Keratinocyte (primary cell): ENCODE measurements at regions not wholly inside any gene's neighbourhood (a gene's known extent, or its start where the extent isn't known, plus 50 kb on each side); places are given as distances from the start of the nearest gene placed in this dataset.

Experiments used
- DNase-seq: peaks from one replicate; pipeline ENCODE4 v3.0.0-alpha.2; 2011; ENCODE audit warnings: low read depth, missing footprints, low spot score
- FAIRE-seq: peaks from 2 replicates; lab custom pipeline; 2011; peaks lifted over from hg19 to GRCh38; lab: Jason Lieb, UNC
- H2AFZ ChIP-seq: 2 replicates; pipeline ENCODE4 v1.6.0; 2012; ENCODE audit warnings: low read length, control low read depth, inconsistent platforms; ENCODE audit not compliant: control insufficient read depth
- H3K27ac ChIP-seq: 2 replicates; pipeline ENCODE4 v1.5.1; 2011; ENCODE audit warnings: low read length; ENCODE audit not compliant: control insufficient read depth, insufficient read depth
- H3K27me3 ChIP-seq: 3 replicates; pipeline ENCODE4 v1.6.0; 2011; ENCODE audit warnings: low read length; ENCODE audit not compliant: control insufficient read depth, insufficient read depth; ENCODE audit errors: extremely low read depth
- H3K36me3 ChIP-seq, 2 experiments: 2 replicates in 1 of 2; 3 replicates in 1 of 2; pipeline ENCODE4 v1.5.1; 2011; ENCODE audit warnings: low read length in 2 of 2, mild to moderate bottlenecking in 1 of 2; ENCODE audit not compliant: control insufficient read depth in 2 of 2, insufficient read depth in 2 of 2; ENCODE audit errors: extremely low read depth in 1 of 2
- H3K4me1 ChIP-seq: 3 replicates; pipeline ENCODE4 v1.5.1; 2011; ENCODE audit warnings: low read length; ENCODE audit not compliant: control insufficient read depth, insufficient read depth; ENCODE audit errors: extremely low read depth
- H3K4me2 ChIP-seq: 3 replicates; pipeline ENCODE4 v1.6.0; 2011; ENCODE audit warnings: low read depth, low read length; ENCODE audit not compliant: control insufficient read depth, insufficient read depth; ENCODE audit errors: extremely low read depth
- H3K4me3 ChIP-seq, 3 experiments: fragments of 200-600 bp in 1 of 3; sonication (generic) in 1 of 3; 2 replicates in 2 of 3; 3 replicates in 1 of 3; pipeline ENCODE4 v1.5.1; 2011 to 2016; ENCODE audit warnings: low read length in 3 of 3, mild to moderate bottlenecking in 3 of 3, control low read depth in 2 of 3, inconsistent platforms in 1 of 3, low read depth in 1 of 3, mixed read lengths in 1 of 3, mixed run types in 1 of 3, moderate library complexity in 1 of 3; ENCODE audit not compliant: control insufficient read depth in 2 of 3, insufficient read depth in 2 of 3; ENCODE audit errors: extremely low read depth in 1 of 3
- H3K79me2 ChIP-seq: 2 replicates; pipeline ENCODE4 v1.6.0; 2012; ENCODE audit warnings: low read length; ENCODE audit not compliant: control insufficient read depth, insufficient read depth
- H3K9ac ChIP-seq: 3 replicates; pipeline ENCODE4 v1.6.0; 2011; ENCODE audit warnings: low read length; ENCODE audit not compliant: control insufficient read depth, insufficient read depth; ENCODE audit errors: extremely low read depth
- H3K9me1 ChIP-seq: 3 replicates; pipeline ENCODE4 v1.6.0; 2011; ENCODE audit warnings: low read length; ENCODE audit not compliant: control insufficient read depth, insufficient read depth; ENCODE audit errors: extremely low read depth
- H3K9me3 ChIP-seq: 2 replicates; pipeline ENCODE4 v1.5.1; 2012; ENCODE audit warnings: low read depth, low read length; ENCODE audit not compliant: control insufficient read depth
- H4K20me1 ChIP-seq: 3 replicates; pipeline ENCODE4 v1.6.0; 2011; ENCODE audit warnings: low read length; ENCODE audit not compliant: control insufficient read depth, insufficient read depth; ENCODE audit errors: extremely low read depth
- CTCF ChIP-seq, 3 experiments: IDR thresholded peaks in 1 of 3; conservative IDR thresholded peaks in 1 of 3; optimal IDR thresholded peaks in 1 of 3; 2 replicates in 2 of 3; 3 replicates in 1 of 3; pipeline versions ENCODE3 to v1.5.1; 2011; ENCODE audit warnings: low read length in 3 of 3, mild to moderate bottlenecking in 3 of 3, moderate library complexity in 2 of 3, control low read depth in 1 of 3, inconsistent platforms in 1 of 3; ENCODE audit not compliant: insufficient read depth in 2 of 3; ENCODE audit errors: extremely low read depth in 1 of 3
- EZH2 ChIP-seq: IDR thresholded peaks from one replicate; pipeline ENCODE4 v1.6.1; 2012; ENCODE audit warnings: inconsistent platforms, mild to moderate bottlenecking, low read length, moderate library complexity
- dilution Hi-C: fragments of 300-500 bp; cut with MboI; formaldehyde crosslinking; loops from one replicate; pipeline ENCODE4 v1.7.0; 2020; ENCODE audit warnings: low sequenced_read_pairs; ENCODE audit not compliant: extremely low pct_ligation_motif_present

- Histone ChIP-seq H3K27ac (no peak overlapping the region), H3K9me1 (no peaks in the 10 kb centered on the region), H3K27me3 (no peaks in the 10 kb centered on the region), H3K4me1 (no peaks in the 10 kb centered on the region), H3K9ac (no peak overlapping the region), H4K20me1 (no peaks in the 10 kb centered on the region), H3K4me2 (no peak overlapping the region), H2AFZ (no peak overlapping the region), H3K79me2 (no peaks in the 10 kb centered on the region), H3K4me3 (no peak overlapping the region), H3K36me3 (no peaks in the 10 kb centered on the region), H3K9me3 (no peaks in the 10 kb centered on the region)
- DNase-seq (no peak), FAIRE-seq (no peak)
- TF ChIP-seq EZH2 (no peak), CTCF (optimal IDR thresholded peaks at IDR 0.05 in 1 of 3, IDR thresholded peaks at IDR 0.05 in 1 of 3, conservative IDR thresholded peaks at IDR 0.05 in 1 of 3; ENCODE audit: extremely low read depth in 1 of 3, insufficient read depth in 2 of 3, low read length in 3 of 3) (no peak)
- dilution Hi-C loops, result no loop called here
These were observed 299.3 kb downstream of the MAP2K6 start for GRCh38 chr17:69713815-69714214.

- H3K79me2 ChIP-seq, result no peaks in the 10 kb centered on the region
- no peaks in the 10 kb centered on the region for H3K4me1 ChIP-seq
- no peak overlapping the region for H3K27ac ChIP-seq
- H3K36me3 ChIP-seq, result no peaks in the 10 kb centered on the region
- H3K9me3 ChIP-seq, result no peaks in the 10 kb centered on the region
- H3K4me2 ChIP-seq, result no peak overlapping the region
- H2AFZ ChIP-seq, result no peak overlapping the region
- no peak for DNase-seq
- H3K9me1 ChIP-seq, result no peaks in the 10 kb centered on the region
- no peaks in the 10 kb centered on the region for H3K27me3 ChIP-seq
- TF ChIP-seq EZH2, result no peak
- no peak for TF ChIP-seq CTCF (optimal IDR thresholded peaks at IDR 0.05 in 1 of 3, IDR thresholded peaks at IDR 0.05 in 1 of 3, conservative IDR thresholded peaks at IDR 0.05 in 1 of 3; ENCODE audit: extremely low read depth in 1 of 3, insufficient read depth in 2 of 3, low read length in 3 of 3)
- FAIRE-seq, result no peak
- H3K4me3 ChIP-seq, result no peak overlapping the region
- no peak overlapping the region for H3K9ac ChIP-seq
- H4K20me1 ChIP-seq, result no peaks in the 10 kb centered on the region
- dilution Hi-C loops, result no loop called here
These were observed 300.2 kb downstream of the MAP2K6 start for GRCh38 chr17:69714669-69715068.
